Liver (tissue), 8 donors: ENCODE measurements at regions not wholly inside any gene's neighbourhood (a gene's known extent, or its start where the extent isn't known, plus 50 kb on each side); places are given as distances from the start of the nearest gene placed in this dataset.
"Not testable (repeated sequence)": the region's sequence is repeated elsewhere in the genome, so short reads cannot be mapped to it uniquely, and the experiment has no call there.

Source experiments
- DNase-seq: peaks from one replicate; pipeline ENCODE4 v3.0.0-alpha.2; 2017; ENCODE audit warnings: low spot score
- H3K27ac ChIP-seq, 2 donors: one replicate each; pipeline ENCODE4 v1.7.0; 2013; ENCODE audit warnings: inconsistent platforms in 2 of 2, low read length in 2 of 2, control low read depth in 1 of 2, low read depth in 1 of 2, mild to moderate bottlenecking in 1 of 2
- H3K27me3 ChIP-seq, 4 donors: one replicate each; pipeline versions ENCODE4 v1.6.1 to v1.7.0; 2013; ENCODE audit warnings: low read length in 3 of 4, inconsistent platforms in 1 of 4, mild to moderate bottlenecking in 1 of 4, moderate library complexity in 1 of 4; ENCODE audit not compliant: control insufficient read depth in 4 of 4, insufficient read depth in 4 of 4
- H3K36me3 ChIP-seq, 4 donors: one replicate each; pipeline versions ENCODE4 v1.6.1 to v1.7.0; 2013; ENCODE audit warnings: low read length in 3 of 4, mild to moderate bottlenecking in 3 of 4, low read depth in 1 of 4, moderate library complexity in 1 of 4; ENCODE audit not compliant: control insufficient read depth in 4 of 4, insufficient read depth in 3 of 4
- H3K4me1 ChIP-seq, 4 donors: one replicate each; pipeline versions ENCODE4 v1.6.1 to v1.7.0; 2013; ENCODE audit warnings: low read length in 3 of 4, mild to moderate bottlenecking in 3 of 4, moderate library complexity in 1 of 4; ENCODE audit not compliant: control insufficient read depth in 4 of 4, insufficient read depth in 4 of 4
- H3K4me3 ChIP-seq, 3 donors: one replicate each; pipeline versions ENCODE4 v1.6.1 to v1.7.0; 2013; ENCODE audit warnings: low read length in 3 of 3, control low read depth in 1 of 3, low read depth in 1 of 3, mild to moderate bottlenecking in 1 of 3
- H3K9ac ChIP-seq, 2 donors: one replicate each; pipeline ENCODE4 v1.7.0; 2013; ENCODE audit warnings: low read length in 2 of 2, mild to moderate bottlenecking in 2 of 2, moderate library complexity in 2 of 2, control low read depth in 1 of 2, low read depth in 1 of 2
- H3K9me3 ChIP-seq, 4 donors: one replicate each; pipeline versions ENCODE4 v1.6.1 to v1.7.0; 2013; ENCODE audit warnings: low read length in 3 of 4; ENCODE audit not compliant: control insufficient read depth in 4 of 4
- ATF3 ChIP-seq: IDR thresholded peaks from 2 replicates; pipeline ENCODE4 v1.6.1; 2016; ENCODE audit warnings: antibody characterized with exemption
- CTCF ChIP-seq: fragments of 150-350 bp; IDR thresholded peaks from 2 replicates; pipeline ENCODE4 v1.5.1; 2017; ENCODE audit warnings: improper control_type of control experiment, low read depth, low read length; ENCODE audit not compliant: missing input control
- FOXA1 ChIP-seq: IDR thresholded peaks from 2 replicates; pipeline ENCODE4 v1.6.1; 2016; ENCODE audit warnings: antibody characterized with exemption
- FOXA2 ChIP-seq: IDR thresholded peaks from 2 replicates; pipeline ENCODE4 v1.6.1; 2016; ENCODE audit warnings: antibody characterized with exemption
- GABPA ChIP-seq, 2 donors: IDR thresholded peaks in 1 of 2; conservative IDR thresholded peaks in 1 of 2; 2 replicates each; pipeline ENCODE4 v1.6.1; 2016; ENCODE audit warnings: antibody characterized with exemption in 2 of 2, mild to moderate bottlenecking in 1 of 2, moderate library complexity in 1 of 2
- HNF4A ChIP-seq, 2 donors: conservative IDR thresholded peaks; 2 replicates each; pipeline ENCODE4 v1.6.1; 2016; ENCODE audit warnings: antibody characterized with exemption in 2 of 2, mild to moderate bottlenecking in 2 of 2
- HNF4G ChIP-seq: IDR thresholded peaks from 2 replicates; pipeline ENCODE4 v1.6.1; 2016; ENCODE audit warnings: antibody characterized with exemption
- MAX ChIP-seq: IDR thresholded peaks from 2 replicates; pipeline ENCODE4 v1.6.1; 2016; ENCODE audit warnings: antibody characterized with exemption
- RAD21 ChIP-seq, 2 donors: IDR thresholded peaks; 2 replicates each; pipeline ENCODE4 v1.6.1; 2016; ENCODE audit warnings: antibody characterized with exemption in 2 of 2, mild to moderate bottlenecking in 2 of 2
- REST ChIP-seq: IDR thresholded peaks from 2 replicates; pipeline ENCODE4 v1.6.1; 2016; ENCODE audit warnings: antibody characterized with exemption, mild to moderate bottlenecking
- RXRA ChIP-seq, 2 donors: IDR thresholded peaks; 2 replicates each; pipeline ENCODE4 v1.6.1; 2017 to 2018; ENCODE audit warnings: antibody characterized with exemption in 2 of 2, mild to moderate bottlenecking in 1 of 2
- SP1 ChIP-seq: IDR thresholded peaks from 2 replicates; pipeline ENCODE4 v1.6.1; 2018; ENCODE audit warnings: antibody characterized with exemption, mild to moderate bottlenecking
- TAF1 ChIP-seq: conservative IDR thresholded peaks from 2 replicates; pipeline ENCODE4 v1.6.1; 2016; ENCODE audit warnings: antibody characterized with exemption, mild to moderate bottlenecking
- ZBTB33 ChIP-seq: IDR thresholded peaks from 2 replicates; pipeline ENCODE4 v1.6.1; 2016; ENCODE audit warnings: antibody characterized with exemption
- WGBS: extraction: QIAGEN DNeasy Blood & Tissue Kit; methylation state at CpG from one replicate; pipeline ENCODE4 v1.1.7; 2013; 5-methylcytosine and 5-hydroxymethylcytosine counted together
- donor health status: healthy.
- donor health status: healthy.
- donor health status: healthy.
- donor health status: healthy.
- donor health status: healthy.

- WGBS, result 56% methylated on average over 2 of the region's 2 CpGs
- no peaks in the 10 kb centered on the region for H3K36me3 ChIP-seq
- H3K27ac ChIP-seq, result no peak overlapping the region
- no peak for TF ChIP-seq REST
- no peak for TF ChIP-seq FOXA1
- TF ChIP-seq RXRA (IDR thresholded peaks at IDR 0.05), result no peak
- TF ChIP-seq RAD21 (IDR thresholded peaks at IDR 0.05), result no peak
- TF ChIP-seq ZBTB33, result no peak
- TF ChIP-seq HNF4G, result no peak
- TF ChIP-seq ATF3, result no peak
- TF ChIP-seq HNF4A (conservative IDR thresholded peaks at IDR 0.05), result no peak
- TF ChIP-seq FOXA2, result no peak
- no peak for TF ChIP-seq MAX
- no peak for TF ChIP-seq CTCF
- no peak for TF ChIP-seq GABPA (IDR thresholded peaks at IDR 0.05 in 1 of 2, conservative IDR thresholded peaks at IDR 0.05 in 1 of 2)
- no peak for TF ChIP-seq TAF1
- no peak for TF ChIP-seq SP1
- H3K4me1 ChIP-seq, result no peaks in the 10 kb centered on the region
- H3K9me3 ChIP-seq, result no peaks in the 10 kb centered on the region
- no peak overlapping the region for H3K9ac ChIP-seq
- H3K27me3 ChIP-seq, result no peaks in the 10 kb centered on the region
- no peak for DNase-seq
- no peak overlapping the region for H3K4me3 ChIP-seq
These were observed 1716.1 kb downstream of the SI start for GRCh38 chr3:163362151-163362550.

GRCh38 chr3:163361357-163361878 is 1716.9 kb downstream of the SI start:
- DNase-seq, H3K9ac ChIP-seq, H3K4me3 ChIP-seq, H3K27ac ChIP-seq, H3K4me1 ChIP-seq, H3K27me3 ChIP-seq, H3K9me3 ChIP-seq, H3K36me3 ChIP-seq: not testable (repeated sequence)
- WGBS, result 88% methylated on average over 17 of the region's 17 CpGs
